GM23338 (cell line): ENCODE measurements at regions not wholly inside any gene's neighbourhood (a gene's known extent, or its start where the extent isn't known, plus 50 kb on each side); places are given as distances from the start of the nearest gene placed in this dataset.
"Not testable (repeated sequence)": the region's sequence is repeated elsewhere in the genome, so short reads cannot be mapped to it uniquely, and the experiment has no call there.

Source experiments
- ATAC-seq: fragments of 200-7000 bp; cut with Tn5 transposase; 3 replicates; pipeline ENCODE4 v1.9.1; 2020
- DNase-seq: peaks from one replicate; pipeline ENCODE4 v3.0.0-alpha.2; 2015; ENCODE audit warnings: low spot score
- H2AFZ ChIP-seq: fragments of 200-600 bp; sonication (generic); 2 replicates; pipeline ENCODE4 v1.8.0; 2016; ENCODE audit warnings: antibody characterized with exemption, mild to moderate bottlenecking, moderate library complexity
- H3F3A ChIP-seq: fragments of 200-600 bp; sonication (generic); replicated peaks from 2 replicates; pipeline ENCODE4 v1.8.0; 2017; ENCODE audit warnings: antibody characterized with exemption, mixed run types, low read depth
- H3K27ac ChIP-seq: fragments of 200-600 bp; sonication (generic); 2 replicates; pipeline ENCODE4 v1.6.1; 2016; ENCODE audit warnings: low read depth
- H3K27me3 ChIP-seq: fragments of 200-600 bp; sonication (generic); 2 replicates; pipeline ENCODE4 v1.8.0; 2016; ENCODE audit warnings: mild to moderate bottlenecking, mixed run types, moderate library complexity; ENCODE audit not compliant: insufficient read depth
- H3K36me3 ChIP-seq: fragments of 200-600 bp; sonication (generic); 2 replicates; pipeline ENCODE4 v1.8.0; 2016; ENCODE audit warnings: mild to moderate bottlenecking; ENCODE audit not compliant: insufficient read depth
- H3K4me1 ChIP-seq: fragments of 200-600 bp; sonication (generic); 2 replicates; pipeline ENCODE4 v1.8.0; 2016; ENCODE audit warnings: mild to moderate bottlenecking, moderate library complexity; ENCODE audit not compliant: insufficient read depth
- H3K4me2 ChIP-seq: fragments of 200-600 bp; sonication (generic); 2 replicates; pipeline ENCODE4 v1.7.1; 2017; ENCODE audit warnings: mixed run types
- H3K4me3 ChIP-seq: fragments of 200-600 bp; sonication (generic); 2 replicates; pipeline ENCODE4 v1.6.1; 2016; ENCODE audit warnings: mixed run types
- H3K79me2 ChIP-seq: fragments of 200-600 bp; sonication (generic); replicated peaks from 2 replicates; pipeline ENCODE4 v1.8.0; 2017; ENCODE audit warnings: mild to moderate bottlenecking; ENCODE audit not compliant: insufficient read depth
- H3K9me2 ChIP-seq: fragments of 200-600 bp; sonication (generic); 2 replicates; pipeline ENCODE4 v1.8.0; 2017; ENCODE audit not compliant: insufficient read depth
- H4K20me1 ChIP-seq: fragments of 200-600 bp; sonication (generic); replicated peaks from 2 replicates; pipeline ENCODE4 v1.8.0; 2017; ENCODE audit warnings: mild to moderate bottlenecking; ENCODE audit not compliant: insufficient read depth
- H3K27ac Mint-ChIP-seq: 2 replicates; pipeline ENCODE4 v1.8.0; 2020; ENCODE audit warnings: inconsistent platforms, mild to moderate bottlenecking, moderate library complexity, mixed read lengths
- H3K27me3 Mint-ChIP-seq: 3 replicates; pipeline ENCODE4 v1.8.0; 2022; ENCODE audit warnings: low read depth, mild to moderate bottlenecking, moderate library complexity, mixed read lengths, inconsistent platforms; ENCODE audit not compliant: insufficient read depth, poor library complexity
- H3K36me3 Mint-ChIP-seq: 3 replicates; pipeline ENCODE4 v1.8.0; 2021; ENCODE audit warnings: low read depth, mild to moderate bottlenecking, inconsistent platforms, moderate library complexity, mixed read lengths
- H3K4me1 Mint-ChIP-seq: 3 replicates; pipeline ENCODE4 v1.8.0; 2020; ENCODE audit warnings: mild to moderate bottlenecking, inconsistent platforms, mixed read lengths
- H3K4me3 Mint-ChIP-seq: 3 replicates; pipeline ENCODE4 v1.8.0; 2021; ENCODE audit warnings: moderate library complexity, mild to moderate bottlenecking, inconsistent platforms, mixed read lengths
- H3K9me3 Mint-ChIP-seq: 3 replicates; pipeline ENCODE4 v1.8.0; 2020; ENCODE audit warnings: moderate library complexity, mild to moderate bottlenecking, inconsistent platforms, mixed read lengths
- CREB1 ChIP-seq: fragments of 250-450 bp; sonication (Bioruptor Pico); IDR thresholded peaks from 2 replicates; pipeline ENCODE4 v1.5.0; 2020; ENCODE audit warnings: low read depth, mild to moderate bottlenecking, moderate library complexity
- CTCF ChIP-seq, 2 experiments: fragments of 200-600 bp in 1 of 2; sonication (generic) in 1 of 2; conservative IDR thresholded peaks; 2 replicates each; pipeline versions ENCODE4 v1.5.1 to v1.6.1; 2016 to 2017; ENCODE audit warnings: antibody characterized with exemption in 2 of 2, low read depth in 2 of 2, mild to moderate bottlenecking in 2 of 2, moderate library complexity in 1 of 2
- EZH2phosphoT487 ChIP-seq: fragments of 200-600 bp; sonication (generic); IDR thresholded peaks from one replicate; pipeline ENCODE4 v1.8.1; 2018; ENCODE audit warnings: antibody characterized with exemption; ENCODE audit not compliant: unreplicated experiment
- JUNB ChIP-seq: IDR thresholded peaks from one replicate; pipeline ENCODE4 v1.6.1; 2016; ENCODE audit warnings: antibody characterized with exemption; ENCODE audit not compliant: unreplicated experiment
- NANOG ChIP-seq: IDR thresholded peaks from 2 replicates; pipeline ENCODE4 v1.6.1; 2016; ENCODE audit warnings: antibody characterized with exemption, borderline replicate concordance
- REST ChIP-seq: IDR thresholded peaks from one replicate; pipeline ENCODE4 v1.6.1; 2018; ENCODE audit warnings: antibody characterized with exemption; ENCODE audit not compliant: unreplicated experiment
- STAT1 ChIP-seq: IDR thresholded peaks from one replicate; pipeline ENCODE4 v1.6.1; 2016; ENCODE audit warnings: antibody characterized with exemption; ENCODE audit not compliant: unreplicated experiment

- not testable (repeated sequence) for H3K4me3 ChIP-seq, H2AFZ ChIP-seq, H3K27ac ChIP-seq, H3K4me3 Mint-ChIP-seq, H3K36me3 ChIP-seq, H3K4me2 ChIP-seq, H3K79me2 ChIP-seq, H3K4me1 ChIP-seq, H3K27ac Mint-ChIP-seq, H3K27me3 Mint-ChIP-seq, ATAC-seq, H3F3A ChIP-seq, H3K27me3 ChIP-seq, DNase-seq, H3K9me2 ChIP-seq, H3K36me3 Mint-ChIP-seq, H3K9me3 Mint-ChIP-seq, H3K4me1 Mint-ChIP-seq, H4K20me1 ChIP-seq
Observed at GRCh38 chr12:76676261-76676660, 87.7 kb upstream of the ZDHHC17 start.

GRCh38 chr12:76678992-76679391 lies 84.9 kb upstream of the ZDHHC17 start:
- Histone ChIP-seq H3F3A (no peaks in the 10 kb centered on the region), H3K27me3 (no peaks in the 10 kb centered on the region), H3K36me3 (no peaks in the 10 kb centered on the region), H2AFZ (no peak overlapping the region), H3K27ac (no peak overlapping the region), H3K79me2 (no peaks in the 10 kb centered on the region), H4K20me1 (no peaks in the 10 kb centered on the region), H3K4me2 (no peak overlapping the region), H3K9me2 (no peaks in the 10 kb centered on the region; the same call in 1 of the 2 replicates), H3K4me3 (no peak overlapping the region), H3K4me1 (no peaks in the 10 kb centered on the region)
- no peaks in the 10 kb centered on the region for H3K36me3 Mint-ChIP-seq
- H3K4me1 Mint-ChIP-seq = no peaks in the 10 kb centered on the region
- TF ChIP-seq EZH2phosphoT487 (no peak), CREB1 (CRISPR knock-in tag) (no peak), STAT1 (no peak), CTCF (conservative IDR thresholded peaks at IDR 0.05; ENCODE audit: low read depth in 2 of 2) (no peak), JUNB (no peak), NANOG (no peak), REST (no peak)
- peaks cover 1% of the 10 kb centered on the region for H3K27me3 Mint-ChIP-seq
- no peaks in the 10 kb centered on the region for H3K9me3 Mint-ChIP-seq
- H3K27ac Mint-ChIP-seq = no peak overlapping the region
- H3K4me3 Mint-ChIP-seq = no peak overlapping the region
- ATAC-seq (no peak), DNase-seq (no peak)
